Body of pancreas (tissue), 4 donors: ENCODE measurements at regions not wholly inside any gene's neighbourhood (a gene's known extent, or its start where the extent isn't known, plus 50 kb on each side); places are given as distances from the start of the nearest gene placed in this dataset.
"Not testable (repeated sequence)": the region's sequence is repeated elsewhere in the genome, so short reads cannot be mapped to it uniquely, and the experiment has no call there.

Source experiments
- ATAC-seq: fragments of 150-250 bp; one replicate; pipeline ENCODE4 v1.9.1; 2016
- DNase-seq, 4 donors: peaks; one replicate each; pipeline ENCODE4 v3.0.0-alpha.2; 2019
- H3K27ac ChIP-seq, 4 donors: fragments of 200-600 bp; sonication (generic); 1 replicate in 3 of 4; 2 replicates in 1 of 4; pipeline versions ENCODE4 v1.5.1 to v1.6.1; 2016 to 2019; ENCODE audit warnings: mild to moderate bottlenecking in 1 of 4, mixed read lengths in 1 of 4, moderate library complexity in 1 of 4
- H3K27me3 ChIP-seq, 2 donors: fragments of 200-600 bp; sonication (generic); one replicate each; pipeline ENCODE4 v1.6.0; 2016; ENCODE audit warnings: mild to moderate bottlenecking in 1 of 2
- H3K36me3 ChIP-seq, 2 donors: fragments of 200-600 bp; sonication (generic); replicated peaks in 1 of 2; 2 replicates each; pipeline ENCODE4 v1.5.1; 2016; ENCODE audit warnings: low read depth in 2 of 2; ENCODE audit not compliant: insufficient read depth in 1 of 2
- H3K4me1 ChIP-seq: fragments of 200-600 bp; sonication (generic); one replicate; pipeline ENCODE4 v1.6.0; 2016
- H3K4me3 ChIP-seq, 2 donors: fragments of 200-600 bp; sonication (generic); 1 replicate in 1 of 2; 2 replicates in 1 of 2; pipeline ENCODE4 v1.5.1; 2016 to 2019
- H3K9me3 ChIP-seq, 3 donors: fragments of 200-600 bp; sonication (generic); 1 replicate in 2 of 3; 2 replicates in 1 of 3; pipeline ENCODE4 v1.5.1; 2016
- POLR2A ChIP-seq, 3 donors: fragments of 450-650 bp; IDR thresholded peaks; one replicate each; pipeline ENCODE4 v1.6.1; 2016; ENCODE audit warnings: antibody characterized with exemption in 3 of 3, mild to moderate bottlenecking in 2 of 3
- WGBS, 2 donors: methylation state at CpG; one replicate each; pipeline ENCODE4 v1.1.5; 2017; 5-methylcytosine and 5-hydroxymethylcytosine counted together
- intact Hi-C: fragments of 100-400 bp; cut with DNase I; formaldehyde crosslinking; loops from one replicate; pipeline ENCODE4 v1.15.1; 2023
- TF ChIP-seq, protein P1 (sequence below), 7 experiments: fragments of 450-650 bp in 4 of 7; fragments of 200-600 bp in 3 of 7; sonication (generic) in 3 of 7; IDR thresholded peaks; one replicate each; pipeline ENCODE4 v1.5.1; 2016 to 2019; ENCODE audit warnings: antibody characterized with exemption in 7 of 7

DNA sequence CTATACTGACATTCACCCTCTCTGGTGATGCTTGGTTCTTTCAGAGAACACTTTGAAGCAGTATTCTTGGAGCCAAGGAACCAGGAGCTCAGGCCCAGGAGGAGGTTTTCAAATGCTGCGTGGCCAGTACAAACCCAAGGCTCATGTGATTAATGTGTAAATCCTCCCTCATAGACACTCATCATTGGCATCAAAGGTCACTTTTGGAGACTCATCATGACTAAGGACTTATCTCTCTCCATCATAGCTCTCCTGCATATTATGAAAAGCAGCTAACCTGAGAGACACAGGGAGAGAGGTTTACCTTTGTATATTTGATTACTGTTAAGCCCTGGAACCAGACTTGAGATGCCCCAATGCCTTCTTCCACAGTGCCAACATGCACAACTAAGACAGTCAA lies 115.3 kb upstream of the SRD5A2 start:
- H3K36me3 ChIP-seq, result no peaks in the 10 kb centered on the region
- H3K4me3 ChIP-seq, result no peak overlapping the region
- peaks cover 0 to 31% (median 5%) of the 10 kb centered on the region in 3 donors for H3K9me3 ChIP-seq
- H3K27ac ChIP-seq, result no peak overlapping the region
- DNase-seq (no peak), ATAC-seq (no peak)
- H3K4me1 ChIP-seq, result no peaks in the 10 kb centered on the region
- TF ChIP-seq POLR2A (IDR thresholded peaks at IDR 0.05), result no peak
- TF ChIP-seq, protein P1, sequence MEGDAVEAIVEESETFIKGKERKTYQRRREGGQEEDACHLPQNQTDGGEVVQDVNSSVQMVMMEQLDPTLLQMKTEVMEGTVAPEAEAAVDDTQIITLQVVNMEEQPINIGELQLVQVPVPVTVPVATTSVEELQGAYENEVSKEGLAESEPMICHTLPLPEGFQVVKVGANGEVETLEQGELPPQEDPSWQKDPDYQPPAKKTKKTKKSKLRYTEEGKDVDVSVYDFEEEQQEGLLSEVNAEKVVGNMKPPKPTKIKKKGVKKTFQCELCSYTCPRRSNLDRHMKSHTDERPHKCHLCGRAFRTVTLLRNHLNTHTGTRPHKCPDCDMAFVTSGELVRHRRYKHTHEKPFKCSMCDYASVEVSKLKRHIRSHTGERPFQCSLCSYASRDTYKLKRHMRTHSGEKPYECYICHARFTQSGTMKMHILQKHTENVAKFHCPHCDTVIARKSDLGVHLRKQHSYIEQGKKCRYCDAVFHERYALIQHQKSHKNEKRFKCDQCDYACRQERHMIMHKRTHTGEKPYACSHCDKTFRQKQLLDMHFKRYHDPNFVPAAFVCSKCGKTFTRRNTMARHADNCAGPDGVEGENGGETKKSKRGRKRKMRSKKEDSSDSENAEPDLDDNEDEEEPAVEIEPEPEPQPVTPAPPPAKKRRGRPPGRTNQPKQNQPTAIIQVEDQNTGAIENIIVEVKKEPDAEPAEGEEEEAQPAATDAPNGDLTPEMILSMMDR (IDR thresholded peaks at IDR 0.05), result no peak
- H3K27me3 ChIP-seq, result no peaks in the 10 kb centered on the region
- intact Hi-C loops, result no loop called here
- 54 to 69% methylated on average over 1 of the region's 1 CpG for WGBS, 2 donors

DNA sequence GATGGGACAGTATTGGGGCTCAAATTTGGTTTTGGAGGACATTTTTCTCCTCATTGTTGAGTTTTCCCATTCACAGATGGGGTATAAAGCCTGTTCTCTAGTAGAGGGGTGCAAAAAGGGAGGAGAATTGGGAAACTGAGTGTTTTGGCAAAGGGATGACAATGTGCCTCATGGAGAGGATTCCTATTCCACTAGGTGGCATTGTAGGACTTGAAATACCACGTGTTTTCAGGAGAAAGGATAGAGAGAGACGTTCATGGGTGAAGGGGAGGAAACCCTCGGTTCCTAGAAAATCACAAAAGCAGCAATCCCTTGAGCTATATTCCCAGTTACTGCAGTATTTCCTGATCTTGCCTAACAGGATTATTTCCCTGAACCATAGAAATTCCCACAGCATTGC lies 113.7 kb upstream of the SRD5A2 start:
- H3K4me3 ChIP-seq, result no peak overlapping the region
- H3K27me3 ChIP-seq, result no peaks in the 10 kb centered on the region
- H3K27ac ChIP-seq, result no peak overlapping the region
- H3K36me3 ChIP-seq, result no peaks in the 10 kb centered on the region
- WGBS, 2 donors, result 41 to 63% methylated on average over 3 of the region's 3 CpGs
- ATAC-seq (no peak), DNase-seq (no peak)
- intact Hi-C loops, result no loop called here
- H3K4me1 ChIP-seq, result no peaks in the 10 kb centered on the region
- TF ChIP-seq POLR2A (IDR thresholded peaks at IDR 0.05), result no peak
- TF ChIP-seq, protein P1 (IDR thresholded peaks at IDR 0.05), result no peak
- peaks cover 0 to 31% (median 5%) of the 10 kb centered on the region in 3 donors for H3K9me3 ChIP-seq

DNA sequence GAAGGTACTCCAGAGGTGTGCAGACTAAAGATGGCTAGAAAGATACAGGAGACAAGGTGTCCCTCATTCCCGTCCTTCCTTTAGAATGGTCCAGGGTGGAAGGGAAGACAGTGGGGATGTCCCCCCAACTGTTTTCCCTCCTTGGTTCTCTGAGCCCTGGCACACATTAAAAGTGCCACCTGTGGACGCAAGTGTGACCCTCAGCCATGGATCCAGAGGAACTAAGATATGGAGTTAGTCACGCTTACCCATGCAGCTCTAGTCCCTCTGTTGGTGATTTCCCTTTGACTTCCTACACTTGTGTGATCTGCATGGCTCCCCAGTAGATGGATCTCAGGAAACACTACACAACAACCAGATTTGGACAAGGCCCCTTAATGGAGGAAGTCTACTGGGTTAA lies 113.1 kb upstream of the SRD5A2 start:
- Histone ChIP-seq H3K4me3 (no peak overlapping the region), H3K36me3 (no peaks in the 10 kb centered on the region), H3K9me3 (peaks cover 0 to 31% (median 5%) of the 10 kb centered on the region in 3 donors), H3K4me1 (no peaks in the 10 kb centered on the region), H3K27ac (no peak overlapping the region), H3K27me3 (no peaks in the 10 kb centered on the region)
- ATAC-seq (no peak), DNase-seq (no peak)
- 67 to 72% methylated on average over 3 of the region's 3 CpGs for WGBS, 2 donors
- TF ChIP-seq, protein P1 (IDR thresholded peaks at IDR 0.05), result no peak
- TF ChIP-seq POLR2A (IDR thresholded peaks at IDR 0.05), result no peak
- intact Hi-C loops, result no loop called here

DNA sequence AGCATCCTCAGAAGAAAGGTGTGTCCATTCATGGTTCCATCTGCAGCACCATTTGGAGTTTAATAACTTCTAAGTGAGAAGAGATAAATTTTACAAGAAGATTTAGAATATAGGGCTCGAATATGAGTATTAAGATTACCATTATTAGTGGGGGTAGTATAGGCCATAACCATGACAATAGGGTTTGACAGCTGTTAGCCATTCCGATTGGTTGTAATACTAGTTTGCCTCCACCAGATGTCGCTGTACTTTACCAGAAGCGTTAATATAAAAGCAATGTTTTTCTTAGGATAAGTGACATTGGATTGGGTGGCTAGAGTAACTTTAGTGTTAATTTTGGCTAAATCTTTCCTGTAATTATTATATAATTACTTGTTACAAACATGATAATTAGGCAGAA lies 107.5 kb upstream of the SRD5A2 start:
- intact Hi-C loops, result no loop called here
- Histone ChIP-seq H3K27me3 (no peaks in the 10 kb centered on the region), H3K9me3 (peaks cover 0 to 11% (median 3%) of the 10 kb centered on the region in 3 donors), H3K4me1 (no peaks in the 10 kb centered on the region), H3K4me3 (no peak overlapping the region), H3K27ac (no peak overlapping the region), H3K36me3 (no peaks in the 10 kb centered on the region)
- DNase-seq (no peak), ATAC-seq (no peak)
- TF ChIP-seq, protein P1 (IDR thresholded peaks at IDR 0.05), result peak in 3 of 7 experiments; percentile 14 to 17 (median 17)
- no peak for TF ChIP-seq POLR2A (IDR thresholded peaks at IDR 0.05)
- 27 to 34% methylated on average over 4 of the region's 4 CpGs for whole genome bisulfite sequencing, 2 donors

DNA sequence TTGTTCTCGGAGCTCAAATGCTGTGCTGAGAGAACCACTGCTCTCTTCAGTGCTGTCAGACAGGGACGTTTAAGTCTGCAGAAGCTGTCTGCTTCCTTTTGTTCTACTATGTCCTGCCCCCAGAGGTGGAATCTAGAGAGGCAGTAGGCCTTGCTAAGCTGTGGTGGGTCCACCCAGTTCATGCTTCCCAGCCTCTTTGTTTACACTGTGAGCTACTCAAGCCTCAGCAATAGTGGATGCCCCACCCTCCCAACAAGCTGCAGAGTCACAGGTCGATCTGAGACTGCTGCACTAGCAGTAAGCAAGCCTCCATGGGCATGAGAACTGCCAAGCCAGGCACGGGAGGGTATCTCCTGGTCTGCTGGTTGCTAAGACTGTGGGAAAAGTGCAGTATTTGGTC lies 102.8 kb upstream of the SRD5A2 start:
- H3K36me3 ChIP-seq, intact Hi-C loops, H3K9me3 ChIP-seq, H3K4me1 ChIP-seq, DNase-seq, ATAC-seq, H3K27me3 ChIP-seq, H3K4me3 ChIP-seq, H3K27ac ChIP-seq: not testable (repeated sequence)
- 29 to 39% methylated on average over 4 of the region's 4 CpGs for WGBS, 2 donors
